Stimulated activated CD4-positive, alpha-beta T cell treated with anti-CD3 and anti-CD28 coated beads, Interleukin-4, amount 100 ng/mL, for 1 hour (primary cell): ENCODE measurements at regions not wholly inside any gene's neighbourhood (a gene's known extent, or its start where the extent isn't known, plus 50 kb on each side); places are given as distances from the start of the nearest gene placed in this dataset.

Source experiments
- DNase-seq: peaks from one replicate; pipeline ENCODE4 v3.0.0-alpha.2; 2020

DNA sequence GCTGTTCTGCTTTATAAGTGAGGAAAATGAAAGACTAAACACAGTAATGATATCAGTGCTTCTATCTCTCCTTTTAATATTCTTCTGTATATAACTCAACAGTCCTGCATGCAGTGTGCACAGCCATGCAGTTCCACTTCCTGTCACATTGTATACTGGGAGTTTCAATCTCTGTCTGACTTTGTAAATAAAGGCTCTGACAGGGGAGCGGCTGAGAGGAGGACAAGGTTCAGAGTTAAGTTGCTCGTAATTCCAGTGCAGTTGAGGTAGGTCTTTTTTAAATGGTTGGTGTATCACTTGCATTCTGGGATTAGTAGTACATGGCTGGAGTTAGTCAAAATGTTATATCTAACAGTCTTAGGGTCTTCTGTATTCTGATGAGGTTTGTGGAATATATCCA is 264.5 kb downstream of the OLFM3 start:
- no peak for DNase-seq

DNA sequence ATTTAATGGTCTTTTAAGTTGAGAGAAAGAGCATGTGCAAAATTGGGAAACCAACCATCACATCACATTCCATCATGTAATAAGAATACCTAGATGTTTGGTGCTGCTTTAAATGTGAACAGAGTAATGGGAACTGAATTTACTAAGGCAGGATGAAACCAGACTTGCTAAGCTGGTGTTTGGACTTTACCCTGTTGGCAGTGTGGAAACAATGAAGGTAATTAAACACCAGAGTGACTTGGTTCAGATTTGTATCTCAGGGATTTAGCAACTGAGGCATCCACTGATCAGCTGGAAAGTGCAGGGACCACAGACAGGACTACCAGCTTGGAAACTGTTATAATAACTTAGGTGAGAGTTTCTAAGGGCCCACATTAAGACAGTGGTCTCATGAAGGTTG is 263.4 kb downstream of the OLFM3 start:
- no peak for DNase-seq

DNA sequence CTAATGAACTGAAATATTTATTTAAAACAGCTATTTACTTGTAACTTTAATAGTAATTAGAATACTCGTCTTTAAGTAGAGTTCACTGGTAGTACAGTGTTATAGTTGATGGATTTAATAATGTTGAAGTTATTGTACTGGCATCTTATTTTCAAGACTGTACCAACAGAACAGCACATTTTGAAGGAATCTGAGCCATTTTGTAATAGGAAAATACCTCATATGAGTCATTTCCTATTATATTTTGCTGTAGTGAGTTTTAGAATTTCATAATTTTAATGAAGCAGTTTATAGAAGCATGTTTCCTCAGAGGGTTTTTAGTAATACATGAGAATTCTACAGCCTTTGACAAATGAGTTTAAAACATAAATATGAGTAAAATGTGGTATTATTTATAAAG is 258.3 kb downstream of the OLFM3 start:
- DNase-seq: no peak

DNA sequence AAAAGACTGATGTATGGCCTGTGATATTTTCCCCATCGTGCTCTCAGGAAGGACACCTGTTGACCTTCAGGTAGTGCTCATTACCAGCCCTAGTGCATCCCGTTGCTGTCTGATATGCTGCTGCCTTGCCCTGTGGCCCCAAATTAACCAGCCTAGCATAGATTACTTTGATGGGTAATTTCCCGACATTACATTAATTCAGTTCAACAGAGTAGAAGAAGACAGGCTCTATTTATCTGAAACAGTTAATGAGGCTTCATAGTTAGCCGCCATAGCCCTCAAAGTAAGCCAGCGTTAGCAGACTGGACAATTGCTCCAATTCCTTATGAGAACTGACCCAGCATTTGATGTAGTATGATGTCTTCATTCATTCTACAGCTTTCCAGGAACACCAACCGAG is 257.6 kb downstream of the OLFM3 start:
- DNase-seq: no peak

- no peak for DNase-seq
Observed at GRCh38 chr1:101739826-101740330, 256.8 kb downstream of the OLFM3 start.

- no peak for DNase-seq
Observed at GRCh38 chr1:101741910-101742309, 254.8 kb downstream of the OLFM3 start.

DNA sequence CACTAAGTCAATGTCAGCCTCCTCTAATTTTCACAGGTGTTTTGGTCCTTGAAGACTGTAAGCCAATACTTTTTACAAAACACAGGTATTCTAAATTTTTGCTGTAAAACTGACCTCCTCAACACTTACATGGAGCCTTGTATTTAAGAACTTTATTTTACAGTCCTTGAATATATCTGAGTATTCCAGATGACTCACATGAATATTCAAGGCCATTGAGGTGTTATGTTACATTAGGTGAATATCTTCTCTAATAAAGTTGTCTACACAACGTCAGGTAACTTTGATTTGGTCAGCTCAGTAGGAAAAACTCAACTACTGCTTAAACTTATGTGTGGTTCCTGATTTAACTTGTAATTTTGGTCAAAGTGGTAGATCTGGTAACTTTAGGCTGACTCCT is 254.2 kb downstream of the OLFM3 start:
- no peak for DNase-seq

DNA sequence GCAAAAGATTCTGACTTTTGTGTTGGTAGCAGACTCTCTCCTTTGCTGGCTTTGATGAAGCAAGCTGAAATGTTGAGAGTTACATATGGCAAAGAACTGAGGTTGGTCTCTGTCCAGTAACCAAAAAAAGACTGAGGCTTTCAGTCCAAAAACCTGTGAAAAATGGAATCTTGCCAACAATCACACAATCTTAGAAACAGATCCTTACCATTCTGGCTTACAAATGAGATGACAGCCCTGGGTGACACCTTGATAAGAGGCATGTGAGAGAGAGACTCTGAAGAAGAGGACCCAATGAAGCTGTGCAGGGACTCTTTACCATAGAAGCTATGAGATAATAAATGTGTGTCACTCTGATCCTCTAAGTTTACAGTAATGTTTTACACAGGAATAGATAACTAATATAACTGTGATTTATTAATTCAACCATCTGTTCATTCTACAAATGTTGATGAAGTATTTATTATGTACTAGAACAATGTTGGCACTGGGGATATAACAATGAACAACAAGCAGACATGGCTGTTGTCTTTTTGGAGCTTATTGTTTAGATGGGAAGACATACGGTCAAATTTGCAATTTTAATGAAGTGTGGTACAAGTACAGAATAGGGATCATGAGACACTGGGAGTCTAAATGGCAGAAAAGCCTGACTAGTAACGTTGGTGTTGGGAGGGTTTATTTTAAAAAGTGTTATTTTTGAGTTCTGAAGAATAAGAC is 251.0 kb downstream of the OLFM3 start:
- no peak for DNase-seq

GRCh38 chr1:101748077-101748476 is 248.6 kb downstream of the OLFM3 start:
- DNase-seq: no peak
